GM21447 (cell line): ENCODE measurements at regions not wholly inside any gene's neighbourhood (a gene's known extent, or its start where the extent isn't known, plus 50 kb on each side); places are given as distances from the start of the nearest gene placed in this dataset.
"Not testable (repeated sequence)": the region's sequence is repeated elsewhere in the genome, so short reads cannot be mapped to it uniquely, and the experiment has no call there.

Experiments
- ATAC-seq: cut with Tn5 transposase; IDR thresholded peaks from one replicate; pipeline ENCODE4 v1.9.1; 2021; ENCODE audit not compliant: unreplicated experiment

- not testable (repeated sequence) for ATAC-seq
Measured at GRCh38 chr19:14285726-14286125, 79.8 kb upstream of the ADGRL1 start.

DNA sequence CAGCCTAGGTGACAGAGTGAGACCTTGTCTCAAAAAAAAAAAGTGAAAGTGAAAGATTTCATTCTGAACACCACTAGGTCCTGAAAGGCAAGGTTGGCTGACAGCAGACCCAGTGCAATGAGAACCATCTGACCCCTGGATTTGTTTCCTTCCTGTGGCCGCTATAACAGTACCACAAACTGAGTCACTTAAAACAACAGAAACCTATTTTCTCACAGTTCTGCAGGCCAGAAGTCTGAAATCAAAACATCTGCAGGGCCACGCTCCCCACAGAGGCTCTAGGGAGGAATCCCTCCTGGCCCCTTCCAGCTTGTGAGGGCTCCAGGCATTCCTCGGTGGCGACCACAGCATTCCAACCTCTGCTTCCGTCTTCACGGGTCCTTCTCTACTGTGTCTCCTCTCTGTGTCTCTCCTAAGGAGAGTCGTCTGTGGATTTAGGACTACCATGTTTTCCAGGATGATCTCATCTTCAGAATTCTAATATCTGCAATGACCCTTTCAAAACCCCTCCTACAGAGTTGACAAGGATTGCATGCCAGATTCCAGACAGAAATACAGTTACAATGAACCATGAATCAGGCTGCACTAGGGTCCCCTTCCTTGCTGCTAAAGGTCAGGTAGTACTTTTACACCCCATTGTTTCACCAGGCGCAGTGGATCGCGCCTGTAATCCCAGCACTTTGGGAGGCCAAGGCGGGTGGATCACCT is 78.0 kb upstream of the ADGRL1 start:
- ATAC-seq: peak; percentile 94

DNA sequence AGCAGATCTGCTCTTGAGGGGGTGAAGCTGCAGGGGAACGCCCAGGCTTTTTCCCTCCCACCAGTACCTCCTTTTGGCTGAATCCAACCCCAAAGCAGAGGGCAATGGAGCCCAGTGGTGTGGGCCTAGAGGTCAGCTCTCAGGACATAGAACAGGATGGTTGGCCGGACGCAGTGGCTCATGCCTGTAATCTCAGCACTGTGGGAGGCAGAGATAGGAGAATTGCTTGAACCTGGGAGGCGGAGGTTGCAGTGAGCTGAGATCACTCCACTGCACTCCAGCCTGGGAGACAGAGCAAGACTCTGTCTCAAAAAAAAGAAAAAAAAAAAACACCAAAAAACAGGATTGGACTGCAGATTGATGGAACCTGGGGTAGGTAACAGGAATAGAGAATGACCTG is 73.3 kb upstream of the ADGRL1 start:
- ATAC-seq: not testable (repeated sequence)

DNA sequence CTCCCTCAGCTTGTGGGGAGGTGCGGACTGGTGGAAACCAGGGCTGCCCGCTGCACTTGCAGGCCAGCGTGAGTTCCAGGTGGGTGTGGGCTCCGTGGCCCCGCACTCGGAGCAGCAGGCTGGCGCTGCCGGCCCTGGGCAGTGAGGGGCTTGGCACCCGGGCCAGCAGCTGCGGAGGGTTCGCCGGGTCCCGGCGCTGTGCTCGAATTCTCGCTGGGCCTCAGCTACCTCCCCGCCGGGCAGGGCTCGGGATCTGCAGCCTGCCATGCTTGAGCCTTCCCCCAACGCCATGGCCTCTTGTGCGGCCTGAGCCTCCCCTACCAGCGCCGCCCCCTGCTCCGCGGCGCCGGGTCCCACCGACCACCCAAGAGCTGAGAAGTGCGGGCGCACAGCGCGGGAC is 71.6 kb upstream of the ADGRL1 start:
- ATAC-seq: no peak

DNA sequence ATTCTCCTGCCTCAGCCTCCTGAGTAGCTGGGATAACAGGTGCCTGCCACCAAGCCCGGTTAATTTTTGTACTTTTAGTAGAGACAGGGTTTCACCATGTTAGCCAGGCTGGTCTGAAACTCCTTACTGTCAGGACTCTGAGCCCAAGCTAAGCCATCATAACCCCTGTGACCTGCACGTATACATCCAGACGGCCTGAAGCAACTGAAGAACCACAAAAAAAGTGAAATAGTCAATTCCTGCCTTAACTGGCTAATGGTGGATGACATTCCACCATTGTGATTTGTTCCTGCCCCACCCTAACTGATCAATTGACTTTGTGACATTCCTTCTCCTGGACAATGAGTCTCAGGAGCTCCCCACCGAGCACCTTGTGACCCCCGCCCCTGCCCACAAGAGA is 69.9 kb upstream of the ADGRL1 start:
- ATAC-seq: not testable (repeated sequence)

DNA sequence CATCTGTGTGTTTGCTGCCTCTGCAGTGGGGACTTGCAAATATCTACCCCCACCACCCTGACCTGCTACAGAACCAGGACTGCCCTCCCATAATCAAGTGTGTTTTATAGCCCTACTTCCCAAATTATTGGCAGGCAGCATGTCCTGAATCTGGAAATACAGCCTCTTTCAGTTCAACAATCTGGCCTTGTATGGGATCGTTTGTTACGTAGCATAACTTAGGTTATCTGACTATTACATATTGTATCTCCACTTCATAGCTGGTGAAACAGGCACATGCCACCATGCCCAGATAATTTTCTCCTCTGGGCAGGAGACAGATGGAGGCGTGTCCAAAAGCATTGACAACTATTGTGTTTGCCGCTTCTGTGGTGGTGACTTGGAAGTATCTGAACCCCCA is 66.7 kb upstream of the ADGRL1 start:
- no peak for ATAC-seq

DNA sequence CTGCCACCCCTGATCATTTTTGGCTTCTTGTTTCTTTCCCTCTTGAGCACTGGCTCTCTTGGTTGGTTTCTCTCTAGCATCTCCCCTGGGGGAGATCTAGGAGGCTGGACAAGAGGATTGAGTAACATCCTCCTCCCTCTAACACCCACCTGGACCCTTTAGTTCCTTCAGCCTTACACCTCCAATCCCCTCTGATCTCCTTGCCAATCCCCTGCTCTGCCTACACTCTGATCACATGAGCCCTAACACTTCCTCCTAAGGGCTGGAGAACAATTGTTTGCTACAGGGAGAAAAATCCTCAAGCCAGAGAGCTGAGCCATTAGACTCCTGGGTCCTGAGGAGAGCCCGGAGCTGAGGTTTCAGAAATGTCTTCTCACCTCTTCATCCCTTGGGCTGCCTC is 65.9 kb upstream of the ADGRL1 start:
- ATAC-seq: no peak

DNA sequence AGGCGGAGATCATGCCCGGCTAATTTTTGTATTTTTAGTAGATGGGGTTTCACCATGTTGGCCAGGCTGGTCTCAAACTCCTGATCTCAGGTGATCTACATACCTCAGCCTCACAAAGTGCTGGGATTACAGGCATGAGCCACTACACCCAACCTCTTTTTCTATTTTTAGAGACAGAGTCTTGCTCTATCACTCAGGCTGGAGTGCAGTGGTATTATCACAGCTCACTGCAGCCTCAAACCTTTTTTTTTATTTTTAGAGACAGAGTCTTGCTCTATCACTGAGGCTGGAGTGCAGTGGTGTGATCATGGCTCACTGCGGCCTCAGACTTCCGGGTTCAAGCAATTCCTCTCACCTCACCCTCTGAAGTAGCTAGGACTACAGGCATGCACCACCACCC is 64.6 kb upstream of the ADGRL1 start:
- ATAC-seq: not testable (repeated sequence)

DNA sequence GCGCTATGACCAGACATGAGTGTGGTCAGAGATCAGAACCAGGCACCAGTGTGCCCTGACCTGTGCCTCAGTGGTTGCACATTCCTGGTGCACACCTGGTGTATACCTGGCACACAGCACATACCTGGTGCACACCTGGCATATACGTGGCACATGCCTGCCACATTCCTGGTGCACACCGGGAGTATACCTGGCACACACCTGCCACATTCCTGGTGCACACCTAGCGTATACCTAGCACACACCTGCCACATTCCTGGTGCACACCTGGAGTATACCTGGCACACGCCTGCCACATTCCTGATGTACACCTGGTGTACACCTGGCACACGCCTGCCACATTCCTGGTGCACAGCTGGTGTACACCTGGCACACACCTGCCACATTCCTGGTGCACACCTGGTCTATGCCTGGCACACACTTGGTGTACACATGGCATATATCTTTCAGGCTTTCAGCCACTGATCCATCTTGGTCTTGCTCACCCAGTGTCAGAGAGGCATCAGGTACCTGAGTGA is 61.3 kb upstream of the ADGRL1 start:
- no peak for ATAC-seq

- ATAC-seq: not testable (repeated sequence)
Measured at GRCh38 chr19:14266208-14266607, 60.2 kb upstream of the ADGRL1 start.

DNA sequence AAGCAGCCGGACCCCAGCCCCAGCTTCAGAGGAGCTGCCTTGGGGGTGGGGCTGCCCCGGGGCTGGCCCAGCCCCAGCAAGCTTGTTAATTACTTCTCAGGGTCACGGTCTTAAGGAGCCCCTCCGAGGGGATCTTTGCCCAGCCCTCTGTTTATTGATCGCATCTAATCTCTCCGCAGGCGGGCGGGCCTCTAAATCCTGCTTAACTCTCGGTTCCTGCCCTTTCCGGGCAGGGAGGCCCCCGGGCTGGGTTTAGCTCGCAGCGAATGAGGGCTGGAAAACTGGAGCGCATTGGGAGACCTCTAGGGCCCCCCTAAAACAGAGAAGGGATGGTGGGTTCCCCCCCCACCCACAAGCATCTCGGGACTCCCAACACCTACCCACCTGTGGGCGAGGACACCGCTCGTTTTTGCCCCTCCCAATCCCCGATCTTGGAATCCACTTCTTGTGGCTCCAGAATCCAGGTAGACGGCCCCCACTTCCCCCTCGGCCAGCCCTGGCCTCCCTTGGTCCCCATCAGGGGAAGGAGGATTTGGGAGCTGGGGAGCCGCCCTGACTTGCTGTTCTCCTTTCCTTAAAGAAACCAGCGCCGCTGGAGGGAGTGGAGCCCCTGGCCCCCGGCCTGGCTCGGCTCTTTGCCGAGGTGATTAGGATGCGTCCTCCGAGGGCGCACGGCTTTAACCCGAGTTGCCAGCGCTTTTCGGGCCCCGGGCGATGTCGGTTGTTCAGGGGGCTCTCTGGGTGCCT is 59.5 kb upstream of the ADGRL1 start:
- ATAC-seq: no peak

GRCh38 chr19:14255902-14256649 is 50.1 kb upstream of the ADGRL1 start:
- ATAC-seq: not testable (repeated sequence)
